ENCODE measurements at regions not wholly inside any gene's neighbourhood (a gene's known extent, or its start where the extent isn't known, plus 50 kb on each side); places are given as distances from the start of the nearest gene placed in this dataset.

DNA sequence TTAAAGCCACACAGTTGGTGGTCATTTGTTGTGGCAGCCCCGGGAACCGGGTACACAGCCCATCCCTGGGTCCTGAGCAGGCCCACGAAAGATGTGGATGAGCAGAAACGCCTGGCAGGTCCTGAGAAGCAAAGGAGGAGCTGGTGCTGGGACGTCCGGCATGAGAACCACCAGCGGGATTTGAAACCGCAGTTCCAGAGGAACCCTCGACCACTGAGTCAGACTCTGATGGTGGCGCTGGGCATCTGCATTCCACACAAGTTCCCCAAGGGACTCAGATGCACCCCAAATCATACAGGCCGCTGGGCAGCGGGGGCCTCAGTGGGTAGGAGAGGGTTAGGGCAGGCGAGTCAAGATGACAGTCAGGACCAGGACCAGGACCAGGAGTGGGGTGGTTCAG, 363.0 kb downstream of the SHANK2 start:
- H3K9me3 Mint-ChIP-seq (ENCODE audit: low read depth) = no peaks in the 10 kb centered on the region
- H3K4me3 Mint-ChIP-seq (ENCODE audit: low read depth) = no peak overlapping the region
- DNase-seq (ENCODE audit: low spot score, unreplicated experiment) = no peak
- TF ChIP-seq, protein P1, sequence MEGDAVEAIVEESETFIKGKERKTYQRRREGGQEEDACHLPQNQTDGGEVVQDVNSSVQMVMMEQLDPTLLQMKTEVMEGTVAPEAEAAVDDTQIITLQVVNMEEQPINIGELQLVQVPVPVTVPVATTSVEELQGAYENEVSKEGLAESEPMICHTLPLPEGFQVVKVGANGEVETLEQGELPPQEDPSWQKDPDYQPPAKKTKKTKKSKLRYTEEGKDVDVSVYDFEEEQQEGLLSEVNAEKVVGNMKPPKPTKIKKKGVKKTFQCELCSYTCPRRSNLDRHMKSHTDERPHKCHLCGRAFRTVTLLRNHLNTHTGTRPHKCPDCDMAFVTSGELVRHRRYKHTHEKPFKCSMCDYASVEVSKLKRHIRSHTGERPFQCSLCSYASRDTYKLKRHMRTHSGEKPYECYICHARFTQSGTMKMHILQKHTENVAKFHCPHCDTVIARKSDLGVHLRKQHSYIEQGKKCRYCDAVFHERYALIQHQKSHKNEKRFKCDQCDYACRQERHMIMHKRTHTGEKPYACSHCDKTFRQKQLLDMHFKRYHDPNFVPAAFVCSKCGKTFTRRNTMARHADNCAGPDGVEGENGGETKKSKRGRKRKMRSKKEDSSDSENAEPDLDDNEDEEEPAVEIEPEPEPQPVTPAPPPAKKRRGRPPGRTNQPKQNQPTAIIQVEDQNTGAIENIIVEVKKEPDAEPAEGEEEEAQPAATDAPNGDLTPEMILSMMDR (IDR thresholded peaks at IDR 0.05; ENCODE audit: unreplicated experiment) = no peak
- H3K4me1 Mint-ChIP-seq (ENCODE audit: low read depth) = peaks cover 4% of the 10 kb centered on the region
- peaks cover 18% of the 10 kb centered on the region for H3K36me3 Mint-ChIP-seq (ENCODE audit: insufficient read depth)
- no peak overlapping the region for H3K27ac Mint-ChIP-seq
- no peaks in the 10 kb centered on the region for H3K27me3 Mint-ChIP-seq

GRCh38 chr11:70891844-70892380, 360.5 kb downstream of the SHANK2 start:
- peaks cover 4% of the 10 kb centered on the region for H3K4me1 Mint-ChIP-seq (ENCODE audit: low read depth)
- DNase-seq (ENCODE audit: low spot score, unreplicated experiment) = no peak
- H3K36me3 Mint-ChIP-seq (ENCODE audit: insufficient read depth) = peaks cover 15% of the 10 kb centered on the region
- TF ChIP-seq, protein P1 (IDR thresholded peaks at IDR 0.05; ENCODE audit: unreplicated experiment) = no peak
- no peaks in the 10 kb centered on the region for H3K9me3 Mint-ChIP-seq (ENCODE audit: low read depth)
- H3K27me3 Mint-ChIP-seq = no peaks in the 10 kb centered on the region
- H3K4me3 Mint-ChIP-seq (ENCODE audit: low read depth) = no peak overlapping the region
- no peak overlapping the region for H3K27ac Mint-ChIP-seq

DNA sequence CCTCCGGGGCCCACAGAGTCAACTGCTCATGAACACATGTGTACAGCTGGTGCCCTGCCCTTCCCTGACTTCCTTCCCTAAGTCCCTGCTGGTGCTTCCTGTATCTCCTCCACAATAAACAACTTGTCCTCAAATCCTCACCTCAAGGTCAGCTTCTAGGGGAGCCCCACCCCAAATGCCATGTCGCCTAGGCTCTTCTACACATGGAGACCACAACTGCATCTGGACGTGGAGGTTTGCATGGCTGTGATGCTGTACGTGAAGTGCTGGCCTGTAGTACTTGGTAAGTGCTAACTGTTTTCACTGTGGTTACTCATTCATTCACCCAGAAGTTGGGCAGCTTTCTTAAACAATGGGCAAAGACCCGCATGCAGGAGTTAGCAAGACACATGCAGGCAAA, 359.5 kb downstream of the SHANK2 start:
- no peaks in the 10 kb centered on the region for H3K27me3 Mint-ChIP-seq
- H3K9me3 Mint-ChIP-seq (ENCODE audit: low read depth) = no peaks in the 10 kb centered on the region
- DNase-seq (ENCODE audit: low spot score, unreplicated experiment) = no peak
- peaks cover 17% of the 10 kb centered on the region for H3K36me3 Mint-ChIP-seq (ENCODE audit: insufficient read depth)
- TF ChIP-seq, protein P1 (IDR thresholded peaks at IDR 0.05; ENCODE audit: unreplicated experiment) = no peak
- H3K4me3 Mint-ChIP-seq (ENCODE audit: low read depth) = no peak overlapping the region
- no peak overlapping the region for H3K27ac Mint-ChIP-seq
- no peaks in the 10 kb centered on the region for H3K4me1 Mint-ChIP-seq (ENCODE audit: low read depth)

- DNase-seq (ENCODE audit: low spot score, unreplicated experiment) = no peak
- Mint-ChIP-seq H3K9me3 (ENCODE audit: low read depth) (peaks cover 6% of the 10 kb centered on the region), H3K4me1 (ENCODE audit: low read depth) (no peaks in the 10 kb centered on the region), H3K36me3 (ENCODE audit: insufficient read depth) (peaks cover 13% of the 10 kb centered on the region), H3K27me3 (no peaks in the 10 kb centered on the region), H3K27ac (no peak overlapping the region), H3K4me3 (ENCODE audit: low read depth) (no peak overlapping the region)
- TF ChIP-seq, protein P1 (IDR thresholded peaks at IDR 0.05; ENCODE audit: unreplicated experiment) = no peak
Observed at GRCh38 chr11:70894566-70895365, 357.6 kb downstream of the SHANK2 start.

- Mint-ChIP-seq H3K9me3 (ENCODE audit: low read depth) (peaks cover 6% of the 10 kb centered on the region), H3K4me1 (ENCODE audit: low read depth) (peaks cover 2% of the 10 kb centered on the region), H3K27ac (no peak overlapping the region), H3K4me3 (ENCODE audit: low read depth) (no peak overlapping the region), H3K27me3 (no peaks in the 10 kb centered on the region), H3K36me3 (ENCODE audit: insufficient read depth) (peaks cover 13% of the 10 kb centered on the region)
- TF ChIP-seq, protein P1 (IDR thresholded peaks at IDR 0.05; ENCODE audit: unreplicated experiment) = no peak
- DNase-seq (ENCODE audit: low spot score, unreplicated experiment) = no peak
Observed at GRCh38 chr11:70895366-70895670, 357.1 kb downstream of the SHANK2 start.
